OCI-M2 (cell line): ENCODE measurements at regions not wholly inside any gene's neighbourhood (a gene's known extent, or its start where the extent isn't known, plus 50 kb on each side); places are given as distances from the start of the nearest gene placed in this dataset.
"Not testable (repeated sequence)": the region's sequence is repeated elsewhere in the genome, so short reads cannot be mapped to it uniquely, and the experiment has no call there.

ENCODE experiments used
- DNase-seq: peaks from one replicate; lab custom pipeline; 2025; ENCODE audit not compliant: unreplicated experiment; lab: John Stamatoyannopoulos, UW

DNA sequence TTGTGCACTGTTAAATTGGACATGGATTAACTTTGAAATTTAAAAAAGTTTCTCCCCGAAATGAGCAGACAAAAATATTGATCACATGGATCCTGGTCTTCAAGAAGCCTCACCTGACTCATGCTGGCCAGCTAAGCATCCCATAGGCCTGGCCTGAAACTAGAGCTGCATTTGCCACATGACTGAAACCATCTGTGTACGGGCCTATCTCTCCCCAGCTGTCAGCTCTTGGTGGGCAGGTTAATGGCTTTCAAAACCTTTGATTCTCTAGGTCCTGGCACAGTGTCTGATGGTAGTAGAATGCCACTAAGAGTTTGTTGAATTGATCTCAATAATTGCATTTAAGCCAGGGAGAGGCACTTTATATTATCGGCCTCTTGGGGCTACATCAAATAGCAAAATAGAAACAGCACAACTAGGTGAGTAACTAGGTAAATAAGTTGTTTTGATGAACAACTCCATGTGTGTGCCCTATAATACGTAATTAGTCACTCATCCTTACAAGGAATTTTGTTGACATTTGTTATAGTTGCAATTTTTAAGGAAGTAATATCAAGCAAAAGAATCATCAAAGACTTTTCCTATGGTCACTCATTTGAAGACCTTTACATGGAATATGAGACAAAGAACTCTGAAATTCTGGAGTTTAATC is 251.1 kb downstream of the SP3 start:
- DNase-seq: no peak

DNA sequence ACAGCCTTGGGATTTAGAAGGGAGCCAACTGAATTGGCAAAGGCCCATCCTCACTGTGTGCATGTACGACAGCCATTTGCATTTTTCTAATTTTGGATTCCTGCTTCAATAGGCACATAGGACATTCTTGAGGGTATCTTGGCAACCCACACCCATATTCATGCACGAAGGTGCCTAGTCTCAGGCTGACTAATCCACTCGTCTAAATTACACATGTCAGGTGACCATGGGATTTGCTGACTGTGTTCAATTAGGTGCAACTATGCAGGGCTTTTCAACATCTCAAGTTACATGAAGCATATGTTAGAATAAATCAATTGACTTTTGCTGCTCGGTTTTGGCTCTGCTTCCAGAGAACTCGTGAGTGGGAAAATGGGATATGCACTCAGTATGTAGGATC is 249.7 kb downstream of the SP3 start:
- no peak for DNase-seq

DNA sequence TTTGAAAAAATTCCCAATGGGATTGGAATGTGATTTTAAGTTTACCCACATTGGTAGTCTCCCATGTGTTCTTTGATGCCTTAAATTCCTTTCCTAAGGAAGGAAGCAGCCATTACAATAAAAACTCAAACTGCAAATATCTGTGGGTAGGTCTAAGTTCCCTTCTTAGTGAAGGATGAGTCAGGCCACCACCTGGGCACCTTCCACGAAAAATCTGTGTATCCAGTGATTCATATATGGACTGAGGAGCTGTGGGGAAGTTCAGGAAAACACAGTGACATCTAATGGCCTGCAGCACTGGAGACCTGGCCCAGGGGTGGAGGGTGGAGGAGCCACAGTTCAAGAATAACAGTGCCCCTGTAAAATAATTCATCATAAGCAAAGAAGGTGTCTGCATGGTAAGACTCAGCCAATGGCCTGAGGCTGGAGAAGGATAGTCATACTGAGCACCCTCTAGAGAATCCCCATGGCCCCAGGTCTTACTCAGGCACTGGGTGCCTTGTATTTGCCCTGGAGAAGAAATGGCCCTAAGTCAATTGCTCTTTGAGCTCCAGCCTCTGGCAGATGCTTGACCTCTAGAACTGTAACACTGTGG is 248.6 kb downstream of the SP3 start:
- DNase-seq: no peak

DNA sequence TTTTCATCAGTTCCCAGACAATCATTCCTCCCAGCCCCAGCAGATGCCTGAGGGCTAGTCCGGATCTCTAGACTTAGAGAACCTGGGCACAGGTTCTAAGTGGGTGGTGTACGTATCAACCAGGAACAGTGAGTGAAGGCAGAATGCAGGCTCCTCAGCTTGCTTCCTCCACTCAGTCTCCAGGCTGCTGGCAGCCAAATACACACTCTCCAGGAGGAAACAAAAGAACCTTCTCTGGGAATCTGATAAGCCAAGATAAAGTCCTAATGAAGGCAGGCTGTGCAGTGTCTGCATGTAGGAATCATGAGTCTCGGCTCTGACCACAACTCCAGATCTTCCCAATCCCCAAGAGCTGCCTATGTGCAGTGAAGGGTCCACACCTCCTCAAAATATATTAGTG is 245.7 kb downstream of the SP3 start:
- DNase-seq: no peak

GRCh38 chr2:173720306-173720705 is 244.9 kb downstream of the SP3 start:
- DNase-seq: no peak

GRCh38 chr2:173734797-173735196 is 230.4 kb downstream of the SP3 start:
- DNase-seq: no peak

DNA sequence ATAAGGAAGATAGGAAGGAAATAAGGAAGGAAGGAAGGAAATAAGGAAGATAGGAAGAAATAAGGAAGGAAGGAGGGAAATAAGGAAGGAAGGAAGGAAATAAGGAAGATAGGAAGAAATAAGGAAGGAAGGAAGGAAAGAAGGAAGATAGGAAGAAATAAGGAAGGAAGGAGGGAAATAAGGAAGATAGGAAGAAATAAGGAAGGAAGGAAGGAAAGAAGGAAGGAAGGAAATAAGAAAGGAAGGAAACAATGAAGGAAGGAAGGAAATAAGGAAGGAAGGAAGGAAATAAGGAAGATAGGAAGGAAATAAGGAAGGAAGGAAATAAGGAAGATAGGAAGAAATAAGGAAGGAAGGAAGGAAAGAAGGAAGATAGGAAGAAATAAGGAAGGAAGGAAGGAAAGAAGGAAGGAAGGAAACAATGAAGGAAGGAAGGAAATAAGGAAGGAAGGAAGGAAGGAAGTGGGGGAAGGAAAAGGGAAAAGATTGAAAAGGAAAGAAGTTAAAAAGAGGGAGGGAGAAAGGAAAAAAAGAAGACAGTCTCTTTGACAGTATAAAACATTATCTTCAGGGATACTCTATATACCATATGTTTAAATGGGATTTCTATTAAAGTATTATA is 227.1 kb downstream of the SP3 start:
- not testable (repeated sequence) for DNase-seq

GRCh38 chr2:173739006-173739405 is 226.2 kb downstream of the SP3 start:
- no peak for DNase-seq

DNA sequence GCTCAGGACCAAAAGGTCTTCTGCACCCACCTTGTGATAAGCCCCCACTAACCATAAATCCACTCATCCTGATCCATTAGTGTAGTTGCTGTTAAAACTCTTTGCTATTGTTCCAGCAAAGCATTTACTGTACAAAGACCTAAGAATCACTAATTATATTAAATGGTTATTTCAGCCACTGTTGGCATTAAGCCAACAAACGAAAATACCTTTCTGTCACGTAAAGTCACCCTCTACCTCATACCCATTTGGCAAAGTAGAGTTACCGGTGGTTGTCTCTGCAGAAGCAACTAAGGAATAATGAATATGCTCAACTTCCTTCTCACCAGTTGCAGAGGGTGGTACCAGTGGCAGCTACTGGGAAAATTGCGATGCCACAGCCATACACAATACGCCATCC is 224.5 kb downstream of the SP3 start:
- DNase-seq: no peak

DNA sequence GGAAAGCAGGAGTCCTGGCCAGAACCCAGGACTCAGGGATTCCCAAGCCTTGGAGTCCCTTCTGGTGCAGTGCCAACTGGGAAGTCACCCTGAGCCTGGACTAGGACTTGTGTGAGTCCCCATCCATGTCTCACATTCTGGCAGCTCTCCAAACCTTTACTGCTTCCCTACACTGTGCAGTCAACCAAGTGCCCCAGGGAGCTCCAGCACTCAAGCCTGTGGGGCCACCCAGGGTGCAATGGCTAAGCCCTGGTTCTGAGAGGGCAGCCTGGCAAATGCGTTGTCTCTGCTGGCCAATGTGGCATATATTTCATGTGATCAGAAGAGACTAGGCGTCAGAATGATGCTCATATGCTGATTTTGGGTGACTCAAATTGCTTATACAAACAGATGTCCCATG is 223.4 kb downstream of the SP3 start:
- no peak for DNase-seq

GRCh38 chr2:173747035-173747434 is 218.1 kb downstream of the SP3 start:
- no peak for DNase-seq

DNA sequence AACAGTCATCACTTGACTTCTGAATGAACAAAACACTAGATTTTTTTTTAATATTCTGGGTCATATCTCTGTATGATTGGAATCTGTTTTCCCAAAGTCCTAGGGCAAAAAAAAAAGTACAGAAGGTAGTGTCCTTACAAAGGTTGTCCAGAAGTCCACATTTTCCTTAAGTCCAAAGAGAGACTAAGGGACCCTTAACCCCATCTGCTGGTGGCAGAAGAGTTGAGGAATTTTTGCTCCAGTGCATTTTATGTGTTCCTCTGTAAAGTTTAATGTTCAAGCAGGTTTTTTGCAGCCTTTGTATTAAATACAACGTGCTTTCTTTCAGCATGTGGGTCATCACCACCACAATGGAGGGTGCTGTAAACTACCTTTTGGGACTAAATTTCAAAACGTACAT is 215.9 kb downstream of the SP3 start:
- DNase-seq: no peak

DNA sequence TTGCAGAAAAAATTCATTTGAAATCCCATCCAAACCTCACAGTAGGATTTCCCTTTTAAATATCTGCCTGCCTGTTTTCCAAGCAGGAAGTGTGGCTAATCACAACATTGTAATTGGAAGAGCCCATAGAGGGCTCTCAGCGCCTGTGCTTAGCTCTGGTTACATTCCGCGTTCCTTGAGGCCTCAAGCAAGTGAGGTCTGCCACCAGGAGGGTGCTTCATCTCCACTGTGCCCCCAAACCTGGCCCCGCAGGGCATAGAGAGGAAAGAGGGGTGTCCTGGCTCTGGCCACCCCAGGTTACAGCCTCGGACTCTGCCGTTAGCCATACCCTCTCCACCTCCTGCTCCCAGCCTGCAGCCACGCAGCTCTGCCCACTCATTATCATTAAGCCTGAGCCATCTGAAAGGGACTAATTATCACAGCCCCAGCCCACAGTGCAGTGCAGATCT is 214.8 kb downstream of the SP3 start:
- DNase-seq: no peak

- no peak for DNase-seq
Observed at GRCh38 chr2:173750831-173751230, 214.3 kb downstream of the SP3 start.

GRCh38 chr2:173751245-173751975 is 213.8 kb downstream of the SP3 start:
- no peak for DNase-seq

GRCh38 chr2:173752152-173752551 is 213.0 kb downstream of the SP3 start:
- no peak for DNase-seq

GRCh38 chr2:173753441-173753840 is 211.7 kb downstream of the SP3 start:
- no peak for DNase-seq

- DNase-seq: no peak
Observed at GRCh38 chr2:173754165-173754564, 211.0 kb downstream of the SP3 start.

DNA sequence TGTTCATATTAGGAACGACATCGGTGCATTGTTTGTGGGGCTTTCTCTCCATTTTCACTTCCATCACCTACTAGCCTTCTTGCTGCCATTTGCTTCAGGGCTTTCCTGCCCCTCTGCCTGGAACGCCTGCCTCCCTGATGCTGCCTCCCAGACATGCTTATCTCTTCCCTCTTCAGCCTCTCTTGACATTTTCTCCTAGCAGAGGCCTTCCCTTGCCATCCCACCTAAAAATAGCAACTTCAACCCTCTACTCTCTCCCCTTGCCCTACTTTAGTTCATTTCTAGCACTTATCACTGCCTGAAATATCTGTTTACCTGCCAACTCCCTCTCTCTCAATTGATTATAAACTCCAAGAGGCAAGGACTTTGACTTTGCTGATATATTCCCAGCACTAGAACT is 210.3 kb downstream of the SP3 start:
- DNase-seq: no peak

- DNase-seq: no peak
Observed at GRCh38 chr2:173755798-173756197, 209.4 kb downstream of the SP3 start.

DNA sequence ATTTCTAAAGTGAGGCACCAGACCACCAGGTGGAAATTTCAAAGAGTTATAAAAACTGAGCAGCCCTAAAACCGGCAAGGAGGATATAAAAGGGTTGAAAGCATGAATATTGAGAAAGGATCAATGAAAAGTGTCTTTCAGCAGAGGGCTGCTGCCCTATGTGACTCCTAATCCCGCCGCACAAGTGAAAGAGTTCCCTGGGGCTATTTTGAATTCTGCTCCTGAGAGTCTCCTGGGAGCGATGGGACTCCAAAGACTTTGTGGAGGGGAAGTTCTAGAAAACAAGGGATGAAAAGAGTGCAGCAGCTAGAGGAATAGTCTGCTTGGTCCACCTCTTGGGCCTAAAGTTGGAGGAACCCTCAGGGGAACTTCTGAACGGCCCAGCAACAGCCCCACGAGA is 205.2 kb downstream of the SP3 start:
- no peak for DNase-seq

- DNase-seq: no peak
Observed at GRCh38 chr2:173760553-173760952, 204.6 kb downstream of the SP3 start.
